Activated CD4-positive, alpha-beta memory T cell treated with anti-CD3 and anti-CD28 coated beads for 36 hours (primary cell): ENCODE measurements at regions not wholly inside any gene's neighbourhood (a gene's known extent, or its start where the extent isn't known, plus 50 kb on each side); places are given as distances from the start of the nearest gene placed in this dataset.

Experiments used
- CTCF ChIA-PET: fragments of 350-600 bp; sonication (Branson Sonifier 250); formaldehyde crosslinking; loops from one replicate; lab custom pipeline; 2021; ENCODE audit warnings: antibody characterized with exemption, inconsistent platforms; lab: Charles Lee
- POLR2A ChIA-PET: fragments of 350-600 bp; sonication (Branson Sonifier 250); formaldehyde crosslinking; loops from one replicate; lab custom pipeline; 2021; ENCODE audit warnings: antibody characterized with exemption; lab: Charles Lee
- DNase-seq: peaks from one replicate; pipeline ENCODE4 v3.0.0-alpha.2; 2020
- H3K27ac Mint-ChIP-seq: one replicate; pipeline ENCODE4 v1.8.0; 2021; ENCODE audit warnings: mixed read lengths
- H3K27me3 Mint-ChIP-seq: one replicate; pipeline ENCODE4 v1.8.0; 2021; ENCODE audit warnings: mixed read lengths
- H3K36me3 Mint-ChIP-seq: one replicate; pipeline ENCODE4 v1.8.0; 2021; ENCODE audit warnings: mixed read lengths
- H3K4me1 Mint-ChIP-seq: one replicate; pipeline ENCODE4 v1.8.0; 2021; ENCODE audit warnings: low read depth, mixed read lengths
- H3K4me3 Mint-ChIP-seq: one replicate; pipeline ENCODE4 v1.8.0; 2021; ENCODE audit warnings: mild to moderate bottlenecking, mixed read lengths
- H3K9me3 Mint-ChIP-seq: one replicate; pipeline ENCODE4 v1.8.0; 2021; ENCODE audit warnings: mixed read lengths
- intact Hi-C: fragments of 100-400 bp; cut with micrococcal nuclease; formaldehyde crosslinking; loops from one replicate; pipeline ENCODE4 v1.15.1; 2023

GRCh38 chr14:83816761-83817160 is 1713.2 kb upstream of the FLRT2 start:
- Mint-ChIP-seq H3K36me3 (no peaks in the 10 kb centered on the region), H3K4me3 (no peak overlapping the region), H3K9me3 (peaks cover 17% of the 10 kb centered on the region), H3K27me3 (no peaks in the 10 kb centered on the region), H3K4me1 (no peaks in the 10 kb centered on the region), H3K27ac (no peak overlapping the region)
- intact Hi-C loops, result no loop called here
- ChIA-PET CTCF (no interaction called here), POLR2A (no interaction called here)
- DNase-seq, result no peak

GRCh38 chr14:83825843-83826242 is 1704.1 kb upstream of the FLRT2 start:
- Mint-ChIP-seq H3K9me3 (peaks cover 21% of the 10 kb centered on the region), H3K4me1 (no peaks in the 10 kb centered on the region), H3K4me3 (no peak overlapping the region), H3K27ac (no peak overlapping the region), H3K27me3 (no peaks in the 10 kb centered on the region), H3K36me3 (no peaks in the 10 kb centered on the region)
- ChIA-PET POLR2A (no interaction called here), CTCF (no interaction called here)
- no peak for DNase-seq
- intact Hi-C loops, result no loop called here

GRCh38 chr14:83826838-83827237 is 1703.1 kb upstream of the FLRT2 start:
- H3K4me3 Mint-ChIP-seq, result no peak overlapping the region
- H3K9me3 Mint-ChIP-seq, result peaks cover 18% of the 10 kb centered on the region
- H3K4me1 Mint-ChIP-seq, result no peaks in the 10 kb centered on the region
- ChIA-PET POLR2A (no interaction called here), CTCF (no interaction called here)
- no peak overlapping the region for H3K27ac Mint-ChIP-seq
- no peak for DNase-seq
- H3K36me3 Mint-ChIP-seq, result no peaks in the 10 kb centered on the region
- H3K27me3 Mint-ChIP-seq, result no peaks in the 10 kb centered on the region
- intact Hi-C loops, result no loop called here

- no peak overlapping the region for H3K27ac Mint-ChIP-seq
Observed at GRCh38 chr14:83827383-83827782, 1702.6 kb upstream of the FLRT2 start.

GRCh38 chr14:83828406-83828805 is 1701.5 kb upstream of the FLRT2 start:
- DNase-seq, result no peak
- ChIA-PET POLR2A (no interaction called here), CTCF (no interaction called here)
- intact Hi-C loops, result no loop called here
- no peaks in the 10 kb centered on the region for H3K4me1 Mint-ChIP-seq
- H3K9me3 Mint-ChIP-seq, result peaks cover 18% of the 10 kb centered on the region
- H3K36me3 Mint-ChIP-seq, result no peaks in the 10 kb centered on the region
- no peak overlapping the region for H3K4me3 Mint-ChIP-seq
- H3K27ac Mint-ChIP-seq, result no peak overlapping the region
- H3K27me3 Mint-ChIP-seq, result no peaks in the 10 kb centered on the region

More at GRCh38 chr14:83827383-83827782, 1702.6 kb upstream of the FLRT2 start:
- H3K4me1 Mint-ChIP-seq, result no peaks in the 10 kb centered on the region
- H3K36me3 Mint-ChIP-seq, result no peaks in the 10 kb centered on the region
- H3K4me3 Mint-ChIP-seq, result no peak overlapping the region
- H3K9me3 Mint-ChIP-seq, result peaks cover 18% of the 10 kb centered on the region
- intact Hi-C loops, result no loop called here
- ChIA-PET CTCF (no interaction called here), POLR2A (no interaction called here)
- DNase-seq, result no peak
- H3K27me3 Mint-ChIP-seq, result no peaks in the 10 kb centered on the region

- Mint-ChIP-seq H3K9me3 (peaks cover 11% of the 10 kb centered on the region), H3K4me3 (no peak overlapping the region), H3K36me3 (no peaks in the 10 kb centered on the region), H3K27me3 (no peaks in the 10 kb centered on the region), H3K27ac (no peak overlapping the region), H3K4me1 (no peaks in the 10 kb centered on the region)
- no peak for DNase-seq
- ChIA-PET CTCF (no interaction called here), POLR2A (no interaction called here)
- intact Hi-C loops, result no loop called here
Observed at GRCh38 chr14:83830316-83830715, 1699.6 kb upstream of the FLRT2 start.

GRCh38 chr14:83838226-83838625 is 1691.7 kb upstream of the FLRT2 start:
- no peak overlapping the region for H3K27ac Mint-ChIP-seq
- CTCF ChIA-PET, result no interaction called here
- H3K36me3 Mint-ChIP-seq, result no peaks in the 10 kb centered on the region
- H3K4me1 Mint-ChIP-seq, result no peaks in the 10 kb centered on the region
- DNase-seq, result no peak
- H3K4me3 Mint-ChIP-seq, result no peak overlapping the region
- H3K27me3 Mint-ChIP-seq, result no peaks in the 10 kb centered on the region
- intact Hi-C loops, result no loop called here
- POLR2A ChIA-PET, result no interaction called here
- peaks cover 20% of the 10 kb centered on the region for H3K9me3 Mint-ChIP-seq

- intact Hi-C loops, result no loop called here
Observed at GRCh38 chr14:83842547-83842946, 1687.4 kb upstream of the FLRT2 start.

GRCh38 chr14:83847102-83847501 is 1682.8 kb upstream of the FLRT2 start:
- POLR2A ChIA-PET, result no interaction called here
- no peaks in the 10 kb centered on the region for H3K4me1 Mint-ChIP-seq

More at GRCh38 chr14:83842547-83842946, 1687.4 kb upstream of the FLRT2 start:
- POLR2A ChIA-PET, result no interaction called here
- Mint-ChIP-seq H3K27ac (no peak overlapping the region), H3K4me1 (no peaks in the 10 kb centered on the region), H3K27me3 (no peaks in the 10 kb centered on the region), H3K36me3 (no peaks in the 10 kb centered on the region), H3K4me3 (no peak overlapping the region), H3K9me3 (peaks cover 24% of the 10 kb centered on the region)
- DNase-seq, result no peak
- CTCF ChIA-PET, result no interaction called here

GRCh38 chr14:83850092-83850491 is 1679.9 kb upstream of the FLRT2 start:
- no peak overlapping the region for H3K4me3 Mint-ChIP-seq
- peaks cover 16% of the 10 kb centered on the region for H3K9me3 Mint-ChIP-seq
- ChIA-PET CTCF (no interaction called here), POLR2A (no interaction called here)
- no peaks in the 10 kb centered on the region for H3K27me3 Mint-ChIP-seq
- no peak overlapping the region for H3K27ac Mint-ChIP-seq
- no peaks in the 10 kb centered on the region for H3K36me3 Mint-ChIP-seq
- DNase-seq, result no peak
- no peaks in the 10 kb centered on the region for H3K4me1 Mint-ChIP-seq
- intact Hi-C loops, result no loop called here

More at GRCh38 chr14:83847102-83847501, 1682.8 kb upstream of the FLRT2 start:
- Mint-ChIP-seq H3K9me3 (peaks cover 17% of the 10 kb centered on the region), H3K27ac (no peak overlapping the region), H3K36me3 (no peaks in the 10 kb centered on the region), H3K4me3 (no peak overlapping the region), H3K27me3 (no peaks in the 10 kb centered on the region)
- CTCF ChIA-PET, result no interaction called here
- no peak for DNase-seq
- intact Hi-C loops, result no loop called here

- H3K4me3 Mint-ChIP-seq, result no peak overlapping the region
- ChIA-PET POLR2A (no interaction called here), CTCF (interaction anchor here (0.8 kb wide), 1 partner anchor 1867 kb away, joined by 3 read pairs; no protein-coding TSS in a partner anchor)
- no peak overlapping the region for H3K27ac Mint-ChIP-seq
- H3K36me3 Mint-ChIP-seq, result peaks cover 3% of the 10 kb centered on the region
- no peak for DNase-seq
- peaks cover 24% of the 10 kb centered on the region for H3K9me3 Mint-ChIP-seq
- intact Hi-C loops, result no loop called here
- no peaks in the 10 kb centered on the region for H3K27me3 Mint-ChIP-seq
- H3K4me1 Mint-ChIP-seq, result no peaks in the 10 kb centered on the region
Observed at GRCh38 chr14:83856334-83856733, 1673.6 kb upstream of the FLRT2 start.

- Mint-ChIP-seq H3K27ac (no peak overlapping the region), H3K4me1 (no peaks in the 10 kb centered on the region), H3K36me3 (peaks cover 3% of the 10 kb centered on the region), H3K9me3 (peaks cover 25% of the 10 kb centered on the region), H3K4me3 (no peak overlapping the region), H3K27me3 (no peaks in the 10 kb centered on the region)
- DNase-seq, result no peak
- ChIA-PET CTCF (no interaction called here), POLR2A (no interaction called here)
- intact Hi-C loops, result no loop called here
Observed at GRCh38 chr14:83860631-83861155, 1669.3 kb upstream of the FLRT2 start.

GRCh38 chr14:83863042-83863774 is 1666.7 kb upstream of the FLRT2 start:
- peaks cover 3% of the 10 kb centered on the region for H3K36me3 Mint-ChIP-seq
- H3K4me3 Mint-ChIP-seq, result no peak overlapping the region
- H3K4me1 Mint-ChIP-seq, result no peaks in the 10 kb centered on the region
- H3K9me3 Mint-ChIP-seq, result peaks cover 18% of the 10 kb centered on the region
- intact Hi-C loops, result no loop called here
- ChIA-PET CTCF (no interaction called here), POLR2A (no interaction called here)
- no peak for DNase-seq
- no peak overlapping the region for H3K27ac Mint-ChIP-seq
- H3K27me3 Mint-ChIP-seq, result no peaks in the 10 kb centered on the region
